ENCODE measurements at regions not wholly inside any gene's neighbourhood (a gene's known extent, or its start where the extent isn't known, plus 50 kb on each side); places are given as distances from the start of the nearest gene placed in this dataset.

- intact Hi-C loops (cut with micrococcal nuclease) = no loop called here
- Histone ChIP-seq H3K9me3 (replicated peaks in 1 of 2; ENCODE audit: control insufficient read depth in 1 of 2, insufficient read depth in 1 of 2, low read length in 2 of 2) (no peaks in the 10 kb centered on the region), H2AFZ (ENCODE audit: insufficient read depth, low read depth, low read length, poor library complexity, severe bottlenecking) (no peak overlapping the region), H3K4me1 (ENCODE audit: control insufficient read depth in 1 of 2, insufficient read depth in 2 of 2, low read length in 2 of 2) (no peaks in the 10 kb centered on the region), H3K27ac (ENCODE audit: low read depth in 1 of 2, low read length in 2 of 2) (no peak overlapping the region), H4K20me1 (ENCODE audit: insufficient read depth, low read length) (no peaks in the 10 kb centered on the region), H3K9ac (ENCODE audit: insufficient read depth, low read length, poor library complexity, severe bottlenecking) (no peak overlapping the region), H3K4me2 (replicated peaks; ENCODE audit: extremely low read depth, low read length, poor library complexity, severe bottlenecking) (no peak overlapping the region), H3K27me3 (ENCODE audit: control insufficient read depth in 2 of 2, insufficient read depth in 2 of 2, low read length in 2 of 2) (no peaks in the 10 kb centered on the region), H3K79me2 (ENCODE audit: insufficient read depth, low read length) (no peaks in the 10 kb centered on the region), H3K36me3 (replicated peaks in 1 of 2; ENCODE audit: control insufficient read depth in 1 of 2, insufficient read depth in 2 of 2, low read length in 2 of 2) (no peaks in the 10 kb centered on the region), H3K4me3 (replicated peaks in 1 of 3; ENCODE audit: low read depth in 2 of 3, low read length in 3 of 3) (no peak overlapping the region)
- WGBS (ENCODE audit: insufficient coverage) = 96% methylated on average over 3 of the region's 5 CpGs
- H3K36me3 Mint-ChIP-seq = no peaks in the 10 kb centered on the region
- H3K4me1 Mint-ChIP-seq = no peaks in the 10 kb centered on the region
- no peak overlapping the region for H3K4me3 Mint-ChIP-seq
- TF ChIP-seq CTCF (IDR thresholded peaks at IDR 0.05) = no peak
- no peak for DNase-seq
- peaks cover 0 to 1% (median 0%) of the 10 kb centered on the region in 7 donors for H3K9me3 Mint-ChIP-seq
- no peak overlapping the region for H3K27ac Mint-ChIP-seq
- H3K27me3 Mint-ChIP-seq (ENCODE audit: low read depth in 3 of 3) = peaks cover 2 to 3% (median 2%) of the 10 kb centered on the region in 3 donors
Observed at GRCh38 chr1:201663491-201664113, 124.7 kb downstream of the NAV1 start.

DNA sequence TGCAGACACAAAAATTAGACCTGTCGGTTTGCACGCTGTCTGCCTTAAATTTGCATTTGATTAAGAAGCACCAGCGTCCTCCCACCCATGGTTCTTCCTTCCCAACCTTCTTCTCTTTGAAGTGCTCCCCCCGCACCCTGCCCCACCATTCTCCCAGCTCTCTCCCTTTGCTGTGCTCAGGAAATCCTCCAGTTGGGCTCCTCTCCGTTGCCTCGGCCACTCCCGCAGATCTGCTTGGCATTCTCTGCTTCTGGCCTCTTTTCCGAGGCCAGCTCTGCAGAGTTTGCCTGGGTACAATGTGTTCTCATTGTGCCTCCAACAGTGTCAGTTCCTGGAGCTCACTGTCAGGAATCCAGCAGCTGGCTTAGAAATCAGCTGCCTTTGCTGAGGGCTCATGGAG lies 126.1 kb downstream of the NAV1 start:
- Mint-ChIP-seq H3K27me3 (ENCODE audit: low read depth in 3 of 3) (peaks cover 2 to 5% (median 3%) of the 10 kb centered on the region in 3 donors), H3K4me1 (no peaks in the 10 kb centered on the region), H3K4me3 (no peak overlapping the region), H3K27ac (peak overlapping the region in 1 of 7 donors; percentile 54), H3K36me3 (no peaks in the 10 kb centered on the region), H3K9me3 (peaks cover 0 to 1% (median 0%) of the 10 kb centered on the region in 7 donors)
- no peaks in the 10 kb centered on the region for H3K79me2 ChIP-seq (ENCODE audit: insufficient read depth, low read length)
- no peak overlapping the region for H3K9ac ChIP-seq (ENCODE audit: insufficient read depth, low read length, poor library complexity, severe bottlenecking)
- H3K36me3 ChIP-seq (replicated peaks in 1 of 2; ENCODE audit: control insufficient read depth in 1 of 2, insufficient read depth in 2 of 2, low read length in 2 of 2) = no peaks in the 10 kb centered on the region
- DNase-seq = no peak
- intact Hi-C loops (cut with micrococcal nuclease) = no loop called here
- H3K27me3 ChIP-seq (ENCODE audit: control insufficient read depth in 2 of 2, insufficient read depth in 2 of 2, low read length in 2 of 2) = no peaks in the 10 kb centered on the region
- H3K4me1 ChIP-seq (ENCODE audit: control insufficient read depth in 1 of 2, insufficient read depth in 2 of 2, low read length in 2 of 2) = no peaks in the 10 kb centered on the region
- TF ChIP-seq CTCF (IDR thresholded peaks at IDR 0.05) = no peak
- H3K4me2 ChIP-seq (replicated peaks; ENCODE audit: extremely low read depth, low read length, poor library complexity, severe bottlenecking) = no peak overlapping the region
- H3K27ac ChIP-seq (ENCODE audit: low read depth in 1 of 2, low read length in 2 of 2) = no peak overlapping the region
- no peaks in the 10 kb centered on the region for H3K9me3 ChIP-seq (replicated peaks in 1 of 2; ENCODE audit: control insufficient read depth in 1 of 2, insufficient read depth in 1 of 2, low read length in 2 of 2)
- WGBS (ENCODE audit: insufficient coverage) = 82% methylated on average over 7 of the region's 8 CpGs
- H3K4me3 ChIP-seq (replicated peaks in 1 of 3; ENCODE audit: low read depth in 2 of 3, low read length in 3 of 3) = no peak overlapping the region
- no peak overlapping the region for H2AFZ ChIP-seq (ENCODE audit: insufficient read depth, low read depth, low read length, poor library complexity, severe bottlenecking)
- no peaks in the 10 kb centered on the region for H4K20me1 ChIP-seq (ENCODE audit: insufficient read depth, low read length)

Data from CD14-positive monocyte (primary cell).